GM15510 (cell line): ENCODE measurements at regions not wholly inside any gene's neighbourhood (a gene's known extent, or its start where the extent isn't known, plus 50 kb on each side); places are given as distances from the start of the nearest gene placed in this dataset.

Experiments
- POLR2A ChIP-seq: IDR thresholded peaks from 3 replicates; pipeline ENCODE4 v1.6.1; 2011; ENCODE audit warnings: borderline replicate concordance; ENCODE audit not compliant: insufficient read length; ENCODE audit errors: extremely low read depth

GRCh38 chr5:17796757-17797396 is 162.6 kb downstream of the TAF11L14 start:
- TF ChIP-seq POLR2A = no peak

- no peak for TF ChIP-seq POLR2A
These were observed 165.3 kb downstream of the TAF11L14 start for GRCh38 chr5:17799521-17799920.

DNA sequence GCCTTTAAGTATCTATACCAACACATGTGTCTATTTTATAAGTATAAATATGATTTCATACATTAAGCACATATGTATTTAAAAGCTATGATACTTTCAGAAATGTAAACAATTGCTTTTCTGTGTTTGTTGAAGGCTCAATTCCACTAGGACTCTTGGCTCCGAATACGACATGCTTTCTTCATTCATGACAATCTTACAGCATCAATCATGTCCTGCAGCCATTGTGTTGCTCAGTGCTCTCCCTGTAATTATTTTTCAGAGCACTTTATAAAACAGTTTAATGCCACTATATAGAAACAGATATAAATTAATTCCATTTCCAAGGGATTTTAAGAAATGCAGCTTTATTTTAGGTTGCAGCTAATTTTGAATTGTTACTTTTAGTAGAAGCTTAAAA is 167.3 kb downstream of the TAF11L14 start:
- no peak for TF ChIP-seq POLR2A

GRCh38 chr5:17802256-17802655 is 168.0 kb downstream of the TAF11L14 start:
- TF ChIP-seq POLR2A = no peak

GRCh38 chr5:17803971-17804370 is 169.7 kb downstream of the TAF11L14 start:
- no peak for TF ChIP-seq POLR2A

DNA sequence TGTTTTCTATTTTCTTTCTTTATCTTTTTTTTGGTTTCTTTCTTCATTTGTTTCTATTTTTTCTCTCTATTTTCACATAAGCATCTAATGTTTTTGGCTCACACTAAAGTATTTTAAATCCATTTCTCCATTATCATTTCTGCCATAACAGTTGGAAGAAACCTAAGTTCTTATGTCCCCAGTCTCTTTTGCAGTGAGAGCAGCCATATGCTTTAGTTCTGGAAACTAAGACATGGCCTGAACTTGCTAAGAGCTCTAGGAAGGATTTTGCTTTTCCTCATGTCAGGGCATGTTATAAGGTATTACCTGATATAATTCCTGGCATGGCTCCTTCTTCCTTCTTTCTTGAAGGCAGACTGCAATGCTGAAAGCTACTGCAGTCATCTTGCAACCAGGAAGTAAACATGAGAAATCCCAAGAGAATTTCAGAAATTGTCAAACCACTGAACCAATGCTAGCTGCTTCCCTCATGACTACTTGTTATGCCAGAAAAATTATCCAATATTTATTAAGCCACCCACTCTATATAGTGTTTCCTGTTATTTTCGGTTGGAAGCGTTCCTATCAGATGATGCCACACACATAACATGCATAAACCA is 171.1 kb downstream of the TAF11L14 start:
- TF ChIP-seq POLR2A = no peak

DNA sequence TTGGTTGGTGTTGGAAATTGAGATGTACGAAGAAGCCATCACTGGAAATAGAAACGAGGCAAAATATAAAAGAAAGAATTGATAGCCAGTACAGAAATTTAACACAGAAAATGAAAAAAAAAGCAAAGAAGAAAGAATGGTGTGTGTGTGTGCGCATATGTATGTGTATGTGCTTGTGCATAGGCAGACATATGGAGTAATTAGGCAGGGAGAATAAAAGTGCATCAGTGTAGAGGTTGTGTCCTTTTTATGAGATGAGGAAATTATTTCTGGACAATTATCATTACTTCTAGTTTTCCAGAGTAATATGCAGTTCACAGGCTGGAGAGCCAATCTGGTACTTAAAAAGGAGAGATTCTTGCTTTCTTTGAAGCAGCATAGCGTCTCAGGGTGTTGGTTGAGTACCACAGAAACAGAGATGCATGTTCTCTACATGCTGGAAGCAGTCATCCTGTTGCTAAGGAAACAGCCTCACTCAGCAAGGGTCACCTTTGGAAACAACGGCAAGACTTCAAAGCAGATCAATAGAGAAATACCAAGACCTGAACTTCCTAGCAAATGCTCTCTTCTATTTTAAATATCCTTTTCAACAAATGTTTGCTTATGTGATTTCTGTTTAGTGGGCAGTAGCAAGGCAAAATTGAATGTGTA is 172.7 kb downstream of the TAF11L14 start:
- TF ChIP-seq POLR2A = no peak

- TF ChIP-seq POLR2A = no peak
These were observed 174.3 kb downstream of the TAF11L14 start for GRCh38 chr5:17808566-17808965.

DNA sequence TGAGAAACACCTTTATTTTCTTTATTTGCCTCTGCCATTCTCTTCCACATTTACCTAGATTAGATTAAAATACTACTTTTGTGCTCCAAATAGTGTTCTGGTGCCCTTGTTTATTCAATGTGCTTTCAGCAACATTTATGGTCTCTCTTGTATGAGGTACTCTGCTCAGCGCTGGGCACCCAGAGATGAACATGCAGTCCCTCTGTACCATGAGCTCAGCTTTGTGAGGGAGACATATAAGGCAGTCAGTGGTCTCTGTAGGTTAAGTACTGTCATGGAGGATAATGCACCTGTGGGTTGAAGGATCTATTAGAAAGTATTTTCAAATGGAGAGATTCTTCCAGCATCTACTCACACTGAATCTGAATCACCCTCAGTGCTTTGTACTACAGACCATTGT is 176.5 kb downstream of the TAF11L14 start:
- TF ChIP-seq POLR2A = no peak

GRCh38 chr5:17813214-17813613 is 179.0 kb downstream of the TAF11L14 start:
- no peak for TF ChIP-seq POLR2A

DNA sequence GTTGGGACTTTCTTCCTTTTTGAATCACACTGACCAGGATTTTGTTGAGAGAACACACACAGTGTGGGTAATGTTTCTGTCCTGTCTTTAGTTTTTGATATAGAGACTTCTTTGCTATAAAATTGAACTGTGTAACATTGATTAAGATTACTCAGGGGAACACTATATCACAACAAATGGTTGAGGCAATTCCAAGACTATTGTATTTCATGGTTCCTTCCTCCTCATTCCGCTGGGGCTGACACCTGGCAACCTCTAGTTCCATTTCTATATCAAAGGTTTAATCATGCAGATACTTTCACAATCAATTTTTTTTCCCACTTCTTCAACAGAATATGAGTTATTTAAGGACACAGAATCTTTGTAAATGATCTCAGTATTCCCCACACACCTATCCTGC is 182.2 kb downstream of the TAF11L14 start:
- TF ChIP-seq POLR2A = no peak

- TF ChIP-seq POLR2A = no peak
These were observed 182.7 kb downstream of the TAF11L14 start for GRCh38 chr5:17816944-17817343.

DNA sequence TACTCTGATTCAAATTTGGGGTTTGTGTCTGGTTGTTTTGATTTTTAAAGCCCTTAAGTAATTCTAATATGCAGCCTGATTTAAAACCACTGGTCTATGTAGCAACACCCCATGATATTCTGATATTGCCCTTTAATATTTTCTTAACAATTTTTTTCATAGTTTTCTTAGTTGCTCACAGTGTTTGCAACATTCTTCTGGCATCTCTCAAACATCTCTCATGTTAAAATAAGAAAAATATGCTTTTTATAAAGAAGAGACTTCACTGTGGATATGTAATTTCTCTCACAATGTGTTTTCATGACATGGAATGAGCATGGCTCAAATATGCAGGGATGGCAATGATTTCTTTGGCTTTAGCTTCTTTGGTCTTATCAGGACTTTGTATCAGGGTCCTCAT is 183.7 kb downstream of the TAF11L14 start:
- TF ChIP-seq POLR2A = no peak

DNA sequence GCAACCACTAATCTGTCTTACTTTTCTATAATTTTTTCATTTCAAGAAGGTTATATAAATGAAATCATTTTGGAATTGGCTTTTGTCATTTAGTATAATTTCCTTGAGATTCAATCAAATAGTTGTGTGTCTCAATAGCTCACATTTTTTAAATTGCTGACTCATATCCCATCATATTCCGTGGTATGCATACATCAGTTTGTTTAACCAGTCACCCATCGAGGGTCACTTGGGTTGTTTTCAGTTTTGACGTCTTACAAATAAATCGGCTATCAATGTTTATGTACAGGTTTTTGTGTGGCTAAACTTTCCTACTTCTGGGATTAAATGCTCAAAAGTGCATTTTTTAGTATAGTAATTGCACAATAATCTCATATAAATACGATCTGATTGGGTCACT is 185.5 kb downstream of the TAF11L14 start:
- no peak for TF ChIP-seq POLR2A

GRCh38 chr5:17828681-17829080 is 194.4 kb downstream of the TAF11L14 start:
- no peak for TF ChIP-seq POLR2A

DNA sequence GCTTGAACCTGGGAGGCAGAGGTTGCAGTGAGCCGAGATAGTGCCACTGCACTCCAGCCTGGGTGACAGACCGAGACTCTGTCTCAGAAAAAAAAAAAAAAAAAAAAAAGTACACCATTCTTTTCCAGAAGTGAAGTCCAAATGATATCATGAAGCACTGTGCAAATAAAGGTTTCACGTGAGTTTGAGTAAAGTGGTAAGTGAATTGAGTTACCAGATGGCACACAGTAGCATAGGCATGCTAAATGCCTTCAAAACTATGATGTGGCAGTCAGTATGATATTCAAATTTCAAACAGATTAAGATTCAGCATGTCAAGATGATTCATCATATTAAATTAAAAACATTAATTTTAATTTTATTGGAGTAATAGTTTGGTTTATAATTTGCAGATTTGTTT is 195.2 kb downstream of the TAF11L14 start:
- no peak for TF ChIP-seq POLR2A
